ENCODE measurements at regions not wholly inside any gene's neighbourhood (a gene's known extent, or its start where the extent isn't known, plus 50 kb on each side); places are given as distances from the start of the nearest gene placed in this dataset.

DNA sequence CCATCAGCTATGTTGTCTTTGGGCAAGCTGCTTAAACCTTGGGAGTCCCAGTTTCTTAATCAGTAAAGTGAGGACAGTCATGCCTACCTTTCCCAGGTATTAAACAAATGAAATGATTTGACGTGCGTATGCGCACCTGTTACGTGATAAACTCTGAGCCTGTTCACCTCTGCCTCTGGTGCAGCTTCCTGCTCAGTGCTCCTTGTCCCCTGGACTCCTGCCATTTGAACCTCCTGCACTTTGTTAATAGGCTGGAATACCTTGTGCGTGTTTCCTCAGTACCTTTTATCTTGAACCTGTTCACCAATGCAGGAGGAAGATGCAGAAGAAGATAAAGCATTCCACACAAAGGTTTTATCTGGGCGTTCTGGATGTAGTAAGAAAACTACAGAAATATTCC is 211.9 kb downstream of the CEP135 start:
- Histone ChIP-seq H3K4me2 (no peak overlapping the region), H3K27ac (no peak overlapping the region), H3K4me3 (no peak overlapping the region), H3K9me3 (no peaks in the 10 kb centered on the region), H3K4me1 (no peaks in the 10 kb centered on the region)
- no peak for DNase-seq (ENCODE audit: low read depth in 1 of 2, low spot score in 1 of 2)
- FAIRE-seq: no peak
- TF ChIP-seq EP300 (IDR thresholded peaks at IDR 0.05) (no peak), ZC3H11A (IDR thresholded peaks at IDR 0.05) (no peak)
- TF ChIP-seq, protein P1, sequence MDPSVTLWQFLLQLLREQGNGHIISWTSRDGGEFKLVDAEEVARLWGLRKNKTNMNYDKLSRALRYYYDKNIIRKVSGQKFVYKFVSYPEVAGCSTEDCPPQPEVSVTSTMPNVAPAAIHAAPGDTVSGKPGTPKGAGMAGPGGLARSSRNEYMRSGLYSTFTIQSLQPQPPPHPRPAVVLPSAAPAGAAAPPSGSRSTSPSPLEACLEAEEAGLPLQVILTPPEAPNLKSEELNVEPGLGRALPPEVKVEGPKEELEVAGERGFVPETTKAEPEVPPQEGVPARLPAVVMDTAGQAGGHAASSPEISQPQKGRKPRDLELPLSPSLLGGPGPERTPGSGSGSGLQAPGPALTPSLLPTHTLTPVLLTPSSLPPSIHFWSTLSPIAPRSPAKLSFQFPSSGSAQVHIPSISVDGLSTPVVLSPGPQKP (IDR thresholded peaks at IDR 0.05; ENCODE audit: low read depth, low read length): no peak
- no peak for ATAC-seq
- POLR2A ChIA-PET: no interaction called here
- CTCF ChIA-PET: interaction anchor here (0.6 to 0.7 kb wide), 2 partner anchors 12 to 168 kb away, joined by 3 to 4 read pairs; no protein-coding TSS in a partner anchor
- whole genome bisulfite sequencing (ENCODE audit: missing lambda C conversion rate): 60% methylated on average over 6 of the region's 6 CpGs

DNA sequence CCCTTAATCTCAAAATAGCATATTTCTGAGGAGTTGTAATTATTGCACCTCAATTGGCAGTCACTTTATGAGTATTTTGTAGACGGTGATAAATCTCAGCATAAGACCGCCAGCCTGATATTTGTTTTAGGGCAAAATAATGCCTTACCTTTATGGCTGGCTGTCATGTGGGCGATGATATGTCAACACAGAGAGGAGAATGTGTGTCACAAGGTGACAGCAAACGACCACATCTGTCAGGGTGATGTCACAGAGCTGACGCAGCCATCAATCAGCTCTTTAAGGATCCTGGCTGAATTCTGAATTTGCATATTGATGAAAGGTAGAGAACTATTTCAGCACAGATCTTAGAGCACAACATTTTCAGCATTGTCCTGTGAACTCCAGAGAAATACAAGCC is 209.7 kb downstream of the CEP135 start:
- no peaks in the 10 kb centered on the region for H3K4me1 ChIP-seq
- ChIA-PET POLR2A (no interaction called here), CTCF (no interaction called here)
- H3K27ac ChIP-seq: no peak overlapping the region
- ATAC-seq (no peak), FAIRE-seq (no peak), DNase-seq (ENCODE audit: low read depth in 1 of 2, low spot score in 1 of 2) (no peak)
- H3K9me3 ChIP-seq: no peaks in the 10 kb centered on the region
- no peak overlapping the region for H3K4me2 ChIP-seq
- WGBS (ENCODE audit: missing lambda C conversion rate): 57% methylated on average over 5 of the region's 5 CpGs
- no peak overlapping the region for H3K4me3 ChIP-seq
- TF ChIP-seq BHLHE40 (IDR thresholded peaks at IDR 0.05; ENCODE audit: low read depth, low read length) (no peak), CBX2 (IDR thresholded peaks at IDR 0.05; ENCODE audit: borderline replicate concordance, low read depth) (no peak), RARB (CRISPR knock-in tag; IDR thresholded peaks at IDR 0.05) (no peak), MAFK (IDR thresholded peaks at IDR 0.05; ENCODE audit: partially characterized antibody) (no peak), NFE2L2 (conservative IDR thresholded peaks at IDR 0.05; ENCODE audit: low read length) (no peak), RAD21 (conservative IDR thresholded peaks at IDR 0.05 in 1 of 2, IDR thresholded peaks at IDR 0.05 in 1 of 2) (no peak)
- TF ChIP-seq, protein P2, sequence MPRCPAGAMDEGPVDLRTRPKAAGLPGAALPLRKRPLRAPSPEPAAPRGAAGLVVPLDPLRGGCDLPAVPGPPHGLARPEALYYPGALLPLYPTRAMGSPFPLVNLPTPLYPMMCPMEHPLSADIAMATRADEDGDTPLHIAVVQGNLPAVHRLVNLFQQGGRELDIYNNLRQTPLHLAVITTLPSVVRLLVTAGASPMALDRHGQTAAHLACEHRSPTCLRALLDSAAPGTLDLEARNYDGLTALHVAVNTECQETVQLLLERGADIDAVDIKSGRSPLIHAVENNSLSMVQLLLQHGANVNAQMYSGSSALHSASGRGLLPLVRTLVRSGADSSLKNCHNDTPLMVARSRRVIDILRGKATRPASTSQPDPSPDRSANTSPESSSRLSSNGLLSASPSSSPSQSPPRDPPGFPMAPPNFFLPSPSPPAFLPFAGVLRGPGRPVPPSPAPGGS (IDR thresholded peaks at IDR 0.05): no peak

DNA sequence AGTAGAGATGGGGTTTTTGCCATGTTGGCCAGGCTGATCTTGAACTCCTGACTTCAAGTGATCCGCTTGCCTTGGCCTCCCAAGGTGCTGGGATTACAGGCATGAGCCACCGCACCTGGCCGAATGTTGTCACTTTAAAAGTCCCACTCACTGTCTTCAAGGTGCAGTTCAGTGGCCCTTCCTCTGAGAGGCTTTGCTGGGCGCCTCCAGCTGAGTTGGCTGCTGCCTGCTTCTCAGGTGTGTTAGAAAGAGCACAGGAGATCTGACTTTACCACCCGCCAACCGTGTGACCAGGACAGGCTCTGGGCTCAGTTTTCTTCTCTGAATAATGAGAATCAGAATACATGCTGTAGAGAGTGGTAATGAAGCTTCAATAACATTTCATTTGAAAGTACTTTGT is 207.4 kb downstream of the CEP135 start:
- 76% methylated on average over 6 of the region's 6 CpGs for WGBS (ENCODE audit: missing lambda C conversion rate)
- no peak for DNase-seq (ENCODE audit: low read depth in 1 of 2, low spot score in 1 of 2)
- FAIRE-seq: no peak
- H3K27ac ChIP-seq: no peak overlapping the region
- no peak overlapping the region for H3K4me2 ChIP-seq
- TF ChIP-seq, protein P3, sequence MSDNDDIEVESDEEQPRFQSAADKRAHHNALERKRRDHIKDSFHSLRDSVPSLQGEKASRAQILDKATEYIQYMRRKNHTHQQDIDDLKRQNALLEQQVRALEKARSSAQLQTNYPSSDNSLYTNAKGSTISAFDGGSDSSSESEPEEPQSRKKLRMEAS (IDR thresholded peaks at IDR 0.05): no peak
- TF ChIP-seq PHF8 (IDR thresholded peaks at IDR 0.05; ENCODE audit: borderline replicate concordance, low read depth): no peak
- no peaks in the 10 kb centered on the region for H3K9me3 ChIP-seq
- no peak overlapping the region for H3K4me3 ChIP-seq
- no peak for ATAC-seq
- no peaks in the 10 kb centered on the region for H3K4me1 ChIP-seq
- POLR2A ChIA-PET: no interaction called here
- CTCF ChIA-PET: no interaction called here

DNA sequence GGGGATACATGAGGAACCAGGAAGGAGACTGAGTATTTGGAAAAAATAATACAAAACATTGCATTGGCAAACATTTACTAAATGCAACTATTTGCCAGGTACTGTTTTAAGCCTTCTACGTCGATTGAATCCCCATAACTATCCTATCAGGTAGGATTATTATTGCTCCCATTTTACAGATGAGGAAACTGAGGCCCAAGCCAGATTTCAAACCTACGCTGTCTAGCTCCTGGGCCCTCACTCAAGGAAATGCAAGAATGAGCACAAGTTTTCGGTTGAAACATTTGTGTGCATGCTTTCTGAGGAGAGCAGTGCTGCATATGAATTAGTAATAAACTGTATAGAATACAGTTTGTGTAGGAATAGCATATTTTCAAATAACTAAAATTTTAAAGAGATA is 206.7 kb downstream of the CEP135 start:
- no peak overlapping the region for H3K27ac ChIP-seq
- H3K9me3 ChIP-seq: no peaks in the 10 kb centered on the region
- no peaks in the 10 kb centered on the region for H3K4me1 ChIP-seq
- 82% methylated on average over 4 of the region's 4 CpGs for WGBS (ENCODE audit: missing lambda C conversion rate)
- ChIA-PET POLR2A (no interaction called here), CTCF (no interaction called here)
- TF ChIP-seq HOXB5 (CRISPR knock-in tag; IDR thresholded peaks at IDR 0.05): no peak
- no peak for TF ChIP-seq GATA3 (IDR thresholded peaks at IDR 0.05; ENCODE audit: borderline replicate concordance)
- TF ChIP-seq MAZ (IDR thresholded peaks at IDR 0.05; ENCODE audit: borderline replicate concordance, low read depth, low read length): no peak
- TF ChIP-seq, protein P2 (IDR thresholded peaks at IDR 0.05): no peak
- no peak for TF ChIP-seq CEBPB (IDR thresholded peaks at IDR 0.05)
- TF ChIP-seq KDM1A (IDR thresholded peaks at IDR 0.05; ENCODE audit: low read depth): no peak
- no peak overlapping the region for H3K4me2 ChIP-seq
- no peak for DNase-seq (ENCODE audit: low read depth in 1 of 2, low spot score in 1 of 2)
- no peak for ATAC-seq
- H3K4me3 ChIP-seq: no peak overlapping the region
- FAIRE-seq: no peak

Measured in A549 (cell line).